ENCODE measurements at regions not wholly inside any gene's neighbourhood (a gene's known extent, or its start where the extent isn't known, plus 50 kb on each side); places are given as distances from the start of the nearest gene placed in this dataset.

DNA sequence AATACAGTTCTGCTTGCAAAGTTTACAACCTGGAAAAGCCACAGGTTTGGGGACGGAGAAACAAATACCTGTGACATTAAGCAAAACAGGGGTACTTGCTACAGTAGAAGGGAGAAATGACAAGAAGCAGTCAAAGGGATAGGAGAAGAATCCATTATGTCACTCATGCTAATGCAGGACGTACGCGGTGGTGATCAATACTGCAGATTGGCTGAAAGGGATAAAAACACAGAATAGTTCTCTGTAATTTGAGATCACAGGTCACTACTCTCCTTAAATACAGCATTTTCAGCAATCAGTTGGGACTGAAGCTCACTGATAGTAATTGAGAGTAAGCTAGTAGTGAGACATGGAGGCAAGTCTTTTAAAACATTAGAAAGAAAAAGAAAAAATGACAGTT is 130.3 kb upstream of the MTAP start:
- Histone ChIP-seq H3K4me3 (ENCODE audit: low read depth in 1 of 3, low read length in 3 of 3) (no peak overlapping the region), H3K27me3 (ENCODE audit: control insufficient read depth in 4 of 4, insufficient read depth in 4 of 4, low read length in 3 of 4) (peaks cover 0 to 3% (median 0%) of the 10 kb centered on the region in 4 donors), H3K9ac (ENCODE audit: low read depth in 1 of 2, low read length in 2 of 2) (no peak overlapping the region), H3K36me3 (ENCODE audit: control insufficient read depth in 4 of 4, insufficient read depth in 3 of 4, low read depth in 1 of 4, low read length in 3 of 4) (no peaks in the 10 kb centered on the region), H3K4me1 (ENCODE audit: control insufficient read depth in 4 of 4, insufficient read depth in 4 of 4, low read length in 3 of 4) (no peaks in the 10 kb centered on the region), H3K9me3 (ENCODE audit: control insufficient read depth in 4 of 4, low read length in 3 of 4) (no peaks in the 10 kb centered on the region), H3K27ac (ENCODE audit: low read depth in 1 of 2, low read length in 2 of 2) (no peak overlapping the region)
- WGBS, result 36% methylated on average over 4 of the region's 4 CpGs
- TF ChIP-seq RXRA (IDR thresholded peaks at IDR 0.05), result no peak
- TF ChIP-seq, protein P1, sequence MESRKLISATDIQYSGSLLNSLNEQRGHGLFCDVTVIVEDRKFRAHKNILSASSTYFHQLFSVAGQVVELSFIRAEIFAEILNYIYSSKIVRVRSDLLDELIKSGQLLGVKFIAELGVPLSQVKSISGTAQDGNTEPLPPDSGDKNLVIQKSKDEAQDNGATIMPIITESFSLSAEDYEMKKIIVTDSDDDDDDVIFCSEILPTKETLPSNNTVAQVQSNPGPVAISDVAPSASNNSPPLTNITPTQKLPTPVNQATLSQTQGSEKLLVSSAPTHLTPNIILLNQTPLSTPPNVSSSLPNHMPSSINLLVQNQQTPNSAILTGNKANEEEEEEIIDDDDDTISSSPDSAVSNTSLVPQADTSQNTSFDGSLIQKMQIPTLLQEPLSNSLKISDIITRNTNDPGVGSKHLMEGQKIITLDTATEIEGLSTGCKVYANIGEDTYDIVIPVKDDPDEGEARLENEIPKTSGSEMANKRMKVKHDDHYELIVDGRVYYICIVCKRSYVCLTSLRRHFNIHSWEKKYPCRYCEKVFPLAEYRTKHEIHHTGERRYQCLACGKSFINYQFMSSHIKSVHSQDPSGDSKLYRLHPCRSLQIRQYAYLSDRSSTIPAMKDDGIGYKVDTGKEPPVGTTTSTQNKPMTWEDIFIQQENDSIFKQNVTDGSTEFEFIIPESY (IDR thresholded peaks at IDR 0.05), result no peak
- TF ChIP-seq, protein P2, sequence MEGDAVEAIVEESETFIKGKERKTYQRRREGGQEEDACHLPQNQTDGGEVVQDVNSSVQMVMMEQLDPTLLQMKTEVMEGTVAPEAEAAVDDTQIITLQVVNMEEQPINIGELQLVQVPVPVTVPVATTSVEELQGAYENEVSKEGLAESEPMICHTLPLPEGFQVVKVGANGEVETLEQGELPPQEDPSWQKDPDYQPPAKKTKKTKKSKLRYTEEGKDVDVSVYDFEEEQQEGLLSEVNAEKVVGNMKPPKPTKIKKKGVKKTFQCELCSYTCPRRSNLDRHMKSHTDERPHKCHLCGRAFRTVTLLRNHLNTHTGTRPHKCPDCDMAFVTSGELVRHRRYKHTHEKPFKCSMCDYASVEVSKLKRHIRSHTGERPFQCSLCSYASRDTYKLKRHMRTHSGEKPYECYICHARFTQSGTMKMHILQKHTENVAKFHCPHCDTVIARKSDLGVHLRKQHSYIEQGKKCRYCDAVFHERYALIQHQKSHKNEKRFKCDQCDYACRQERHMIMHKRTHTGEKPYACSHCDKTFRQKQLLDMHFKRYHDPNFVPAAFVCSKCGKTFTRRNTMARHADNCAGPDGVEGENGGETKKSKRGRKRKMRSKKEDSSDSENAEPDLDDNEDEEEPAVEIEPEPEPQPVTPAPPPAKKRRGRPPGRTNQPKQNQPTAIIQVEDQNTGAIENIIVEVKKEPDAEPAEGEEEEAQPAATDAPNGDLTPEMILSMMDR (IDR thresholded peaks at IDR 0.05; ENCODE audit: low read depth, low read length, missing input control), result no peak
- no peak for TF ChIP-seq SP1 (IDR thresholded peaks at IDR 0.05)
- no peak for TF ChIP-seq TAF1 (conservative IDR thresholded peaks at IDR 0.05)
- no peak for TF ChIP-seq REST (IDR thresholded peaks at IDR 0.05)
- TF ChIP-seq, protein P3, sequence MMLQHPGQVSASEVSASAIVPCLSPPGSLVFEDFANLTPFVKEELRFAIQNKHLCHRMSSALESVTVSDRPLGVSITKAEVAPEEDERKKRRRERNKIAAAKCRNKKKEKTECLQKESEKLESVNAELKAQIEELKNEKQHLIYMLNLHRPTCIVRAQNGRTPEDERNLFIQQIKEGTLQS (IDR thresholded peaks at IDR 0.05), result no peak
- no peak for TF ChIP-seq GABPA (IDR thresholded peaks at IDR 0.05 in 1 of 2, conservative IDR thresholded peaks at IDR 0.05 in 1 of 2)
- TF ChIP-seq HNF4G (IDR thresholded peaks at IDR 0.05), result no peak
- DNase-seq (ENCODE audit: low spot score), result no peak

- no peaks in the 10 kb centered on the region for H3K36me3 ChIP-seq (ENCODE audit: control insufficient read depth in 4 of 4, insufficient read depth in 3 of 4, low read depth in 1 of 4, low read length in 3 of 4)
- H3K4me3 ChIP-seq (ENCODE audit: low read depth in 1 of 3, low read length in 3 of 3), result no peak overlapping the region
- H3K9ac ChIP-seq (ENCODE audit: low read depth in 1 of 2, low read length in 2 of 2), result no peak overlapping the region
- H3K9me3 ChIP-seq (ENCODE audit: control insufficient read depth in 4 of 4, low read length in 3 of 4), result no peaks in the 10 kb centered on the region
- WGBS, result 76% methylated on average over 1 of the region's 1 CpG
- no peaks in the 10 kb centered on the region for H3K4me1 ChIP-seq (ENCODE audit: control insufficient read depth in 4 of 4, insufficient read depth in 4 of 4, low read length in 3 of 4)
- DNase-seq (ENCODE audit: low spot score), result no peak
- peaks cover 0 to 3% (median 0%) of the 10 kb centered on the region in 4 donors for H3K27me3 ChIP-seq (ENCODE audit: control insufficient read depth in 4 of 4, insufficient read depth in 4 of 4, low read length in 3 of 4)
- no peak overlapping the region for H3K27ac ChIP-seq (ENCODE audit: low read depth in 1 of 2, low read length in 2 of 2)
- no peak for TF ChIP-seq JUND (IDR thresholded peaks at IDR 0.05)
- TF ChIP-seq, protein P1 (IDR thresholded peaks at IDR 0.05), result no peak
These were observed 129.7 kb upstream of the MTAP start for GRCh38 chr9:21672761-21673160.

All from liver (tissue), 8 donors.